PC-3 (cell line): ENCODE measurements at regions not wholly inside any gene's neighbourhood (a gene's known extent, or its start where the extent isn't known, plus 50 kb on each side); places are given as distances from the start of the nearest gene placed in this dataset.
"Not testable (repeated sequence)": the region's sequence is repeated elsewhere in the genome, so short reads cannot be mapped to it uniquely, and the experiment has no call there.

Experiments used
- EZH2 ChIP-seq: fragments of 300-600 bp; sonication (generic); IDR thresholded peaks from one replicate; pipeline ENCODE4 v1.6.1; 2017; ENCODE audit warnings: antibody characterized with exemption, mild to moderate bottlenecking, low read length; ENCODE audit not compliant: unreplicated experiment
- TF ChIP-seq, protein P1 (sequence below): fragments of 300-600 bp; sonication (generic); conservative IDR thresholded peaks from 2 replicates; pipeline ENCODE4 v1.5.1; 2017; ENCODE audit warnings: antibody characterized with exemption, low read depth, mild to moderate bottlenecking, low read length

DNA sequence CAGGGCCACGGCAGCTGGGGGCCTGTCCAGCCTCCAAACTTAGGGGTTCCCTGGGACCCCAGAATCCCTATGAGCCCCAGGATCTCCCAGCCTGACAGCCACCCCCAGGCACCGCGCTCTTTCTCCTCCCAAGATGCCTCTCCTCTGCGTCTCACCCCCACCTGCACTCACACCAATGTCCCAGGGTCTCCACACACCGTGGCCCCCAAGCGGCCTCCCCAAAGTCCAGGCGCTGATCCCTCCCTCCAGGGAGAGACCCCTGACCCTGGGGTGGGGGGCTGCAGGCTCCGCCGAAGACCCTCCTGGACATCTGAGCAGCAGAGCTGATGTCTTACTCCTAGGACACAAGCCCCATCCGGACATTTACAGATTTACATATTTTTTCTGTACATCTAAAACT lies 123.2 kb upstream of the ZNF469 start:
- TF ChIP-seq, protein P1, sequence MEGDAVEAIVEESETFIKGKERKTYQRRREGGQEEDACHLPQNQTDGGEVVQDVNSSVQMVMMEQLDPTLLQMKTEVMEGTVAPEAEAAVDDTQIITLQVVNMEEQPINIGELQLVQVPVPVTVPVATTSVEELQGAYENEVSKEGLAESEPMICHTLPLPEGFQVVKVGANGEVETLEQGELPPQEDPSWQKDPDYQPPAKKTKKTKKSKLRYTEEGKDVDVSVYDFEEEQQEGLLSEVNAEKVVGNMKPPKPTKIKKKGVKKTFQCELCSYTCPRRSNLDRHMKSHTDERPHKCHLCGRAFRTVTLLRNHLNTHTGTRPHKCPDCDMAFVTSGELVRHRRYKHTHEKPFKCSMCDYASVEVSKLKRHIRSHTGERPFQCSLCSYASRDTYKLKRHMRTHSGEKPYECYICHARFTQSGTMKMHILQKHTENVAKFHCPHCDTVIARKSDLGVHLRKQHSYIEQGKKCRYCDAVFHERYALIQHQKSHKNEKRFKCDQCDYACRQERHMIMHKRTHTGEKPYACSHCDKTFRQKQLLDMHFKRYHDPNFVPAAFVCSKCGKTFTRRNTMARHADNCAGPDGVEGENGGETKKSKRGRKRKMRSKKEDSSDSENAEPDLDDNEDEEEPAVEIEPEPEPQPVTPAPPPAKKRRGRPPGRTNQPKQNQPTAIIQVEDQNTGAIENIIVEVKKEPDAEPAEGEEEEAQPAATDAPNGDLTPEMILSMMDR = not testable (repeated sequence)
- TF ChIP-seq EZH2 = not testable (repeated sequence)
